HepG2 (cell line): ENCODE measurements at regions not wholly inside any gene's neighbourhood (a gene's known extent, or its start where the extent isn't known, plus 50 kb on each side); places are given as distances from the start of the nearest gene placed in this dataset.

Experiments
- ARID3A ChIP-seq: IDR thresholded peaks from 2 replicates; pipeline ENCODE4 v1.6.1; 2012; ENCODE audit warnings: low read depth, low read length, improper control_type of control experiment
- ATF2 ChIP-seq: sonication (generic); formaldehyde crosslinking; IDR thresholded peaks from 2 replicates; pipeline ENCODE4 v1.4.0; 2020; ENCODE audit warnings: missing genetic modification reagents
- ATM ChIP-seq: fragments of 450-650 bp; IDR thresholded peaks from 2 replicates; pipeline ENCODE4 v1.7.1; 2017; ENCODE audit warnings: mild to moderate bottlenecking, borderline replicate concordance
- GMEB2 ChIP-seq: IDR thresholded peaks from 2 replicates; pipeline ENCODE4 v1.6.1; 2016; ENCODE audit warnings: missing biosample characterization, missing genetic modification reagents, low read depth
- REXO4 ChIP-seq: sonication (generic); formaldehyde crosslinking; IDR thresholded peaks from 2 replicates; pipeline ENCODE4 v1.8.0; 2022; ENCODE audit warnings: missing genetic modification reagents, mild to moderate bottlenecking, borderline replicate concordance
- RFX1 ChIP-seq: fragments of 450-650 bp; IDR thresholded peaks from 2 replicates; pipeline ENCODE4 v1.6.1; 2017
- RFX3 ChIP-seq: IDR thresholded peaks from 2 replicates; pipeline ENCODE4 v1.6.1; 2016; ENCODE audit warnings: missing biosample characterization, missing genetic modification reagents
- TBX3 ChIP-seq: fragments of 450-650 bp; IDR thresholded peaks from 2 replicates; pipeline ENCODE4 v1.6.1; 2017; ENCODE audit warnings: antibody characterized with exemption, mild to moderate bottlenecking, inconsistent platforms, borderline replicate concordance
- YY1 ChIP-seq: IDR thresholded peaks from 2 replicates; pipeline ENCODE4 v1.6.1; 2011; ENCODE audit warnings: low read length, low read depth, moderate library complexity, mild to moderate bottlenecking; ENCODE audit not compliant: insufficient read depth, insufficient replicate concordance
- ZBTB7B ChIP-seq: sonication (generic); formaldehyde crosslinking; IDR thresholded peaks from 2 replicates; pipeline ENCODE4 v1.4.0; 2020; ENCODE audit warnings: missing genetic modification reagents
- ZNF33A ChIP-seq: sonication (generic); formaldehyde crosslinking; IDR thresholded peaks from 2 replicates; pipeline ENCODE4 v1.5.1; 2020; ENCODE audit warnings: missing genetic modification reagents, mild to moderate bottlenecking, moderate library complexity, borderline replicate concordance
- ZNF446 ChIP-seq: sonication (generic); formaldehyde crosslinking; IDR thresholded peaks from 2 replicates; pipeline ENCODE4 v1.5.0; 2020; ENCODE audit warnings: mild to moderate bottlenecking, missing genetic modification reagents
- ZNF614 ChIP-seq: IDR thresholded peaks from 2 replicates; pipeline ENCODE4 v1.6.1; 2018; ENCODE audit warnings: missing biosample characterization, missing genetic modification reagents, inconsistent platforms, borderline replicate concordance
- ZNF709 ChIP-seq: sonication (generic); formaldehyde crosslinking; IDR thresholded peaks from 2 replicates; pipeline ENCODE4 v1.5.0; 2020; ENCODE audit warnings: mild to moderate bottlenecking, missing genetic modification reagents
- TF ChIP-seq, protein P1 (sequence below): sonication (generic); formaldehyde crosslinking; IDR thresholded peaks from 2 replicates; pipeline ENCODE4 v1.4.0; 2020; ENCODE audit warnings: missing genetic modification reagents, borderline replicate concordance
- TF ChIP-seq, protein P2 (sequence below): sonication (generic); formaldehyde crosslinking; IDR thresholded peaks from 2 replicates; pipeline ENCODE4 v1.4.0; 2020; ENCODE audit warnings: missing genetic modification reagents

- no peak for TF ChIP-seq ZNF709 (CRISPR knock-in tag)
- TF ChIP-seq ARID3A, result peak; percentile 37; the same call in 1 of the 2 replicates
- TF ChIP-seq ZNF614 (CRISPR knock-in tag), result peak; percentile 33; the same call in 1 of the 2 replicates
- no peak for TF ChIP-seq ZNF33A (CRISPR knock-in tag)
- no peak for TF ChIP-seq ATF2 (CRISPR knock-in tag)
- peak; percentile 73 for TF ChIP-seq RFX3
- no peak for TF ChIP-seq ZBTB7B (CRISPR knock-in tag)
- no peak for TF ChIP-seq ZNF446 (CRISPR knock-in tag)
- TF ChIP-seq TBX3, result no peak
- peak; percentile 75 for TF ChIP-seq RFX1
- no peak for TF ChIP-seq ATM
- no peak for TF ChIP-seq GMEB2 (CRISPR knock-in tag)
- TF ChIP-seq REXO4 (CRISPR knock-in tag), result no peak
- TF ChIP-seq YY1, result no peak
- TF ChIP-seq, protein P1, sequence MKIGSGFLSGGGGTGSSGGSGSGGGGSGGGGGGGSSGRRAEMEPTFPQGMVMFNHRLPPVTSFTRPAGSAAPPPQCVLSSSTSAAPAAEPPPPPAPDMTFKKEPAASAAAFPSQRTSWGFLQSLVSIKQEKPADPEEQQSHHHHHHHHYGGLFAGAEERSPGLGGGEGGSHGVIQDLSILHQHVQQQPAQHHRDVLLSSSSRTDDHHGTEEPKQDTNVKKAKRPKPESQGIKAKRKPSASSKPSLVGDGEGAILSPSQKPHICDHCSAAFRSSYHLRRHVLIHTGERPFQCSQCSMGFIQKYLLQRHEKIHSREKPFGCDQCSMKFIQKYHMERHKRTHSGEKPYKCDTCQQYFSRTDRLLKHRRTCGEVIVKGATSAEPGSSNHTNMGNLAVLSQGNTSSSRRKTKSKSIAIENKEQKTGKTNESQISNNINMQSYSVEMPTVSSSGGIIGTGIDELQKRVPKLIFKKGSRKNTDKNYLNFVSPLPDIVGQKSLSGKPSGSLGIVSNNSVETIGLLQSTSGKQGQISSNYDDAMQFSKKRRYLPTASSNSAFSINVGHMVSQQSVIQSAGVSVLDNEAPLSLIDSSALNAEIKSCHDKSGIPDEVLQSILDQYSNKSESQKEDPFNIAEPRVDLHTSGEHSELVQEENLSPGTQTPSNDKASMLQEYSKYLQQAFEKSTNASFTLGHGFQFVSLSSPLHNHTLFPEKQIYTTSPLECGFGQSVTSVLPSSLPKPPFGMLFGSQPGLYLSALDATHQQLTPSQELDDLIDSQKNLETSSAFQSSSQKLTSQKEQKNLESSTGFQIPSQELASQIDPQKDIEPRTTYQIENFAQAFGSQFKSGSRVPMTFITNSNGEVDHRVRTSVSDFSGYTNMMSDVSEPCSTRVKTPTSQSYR, result peak; percentile 84; the same call in 1 of the 2 replicates
- TF ChIP-seq, protein P2, sequence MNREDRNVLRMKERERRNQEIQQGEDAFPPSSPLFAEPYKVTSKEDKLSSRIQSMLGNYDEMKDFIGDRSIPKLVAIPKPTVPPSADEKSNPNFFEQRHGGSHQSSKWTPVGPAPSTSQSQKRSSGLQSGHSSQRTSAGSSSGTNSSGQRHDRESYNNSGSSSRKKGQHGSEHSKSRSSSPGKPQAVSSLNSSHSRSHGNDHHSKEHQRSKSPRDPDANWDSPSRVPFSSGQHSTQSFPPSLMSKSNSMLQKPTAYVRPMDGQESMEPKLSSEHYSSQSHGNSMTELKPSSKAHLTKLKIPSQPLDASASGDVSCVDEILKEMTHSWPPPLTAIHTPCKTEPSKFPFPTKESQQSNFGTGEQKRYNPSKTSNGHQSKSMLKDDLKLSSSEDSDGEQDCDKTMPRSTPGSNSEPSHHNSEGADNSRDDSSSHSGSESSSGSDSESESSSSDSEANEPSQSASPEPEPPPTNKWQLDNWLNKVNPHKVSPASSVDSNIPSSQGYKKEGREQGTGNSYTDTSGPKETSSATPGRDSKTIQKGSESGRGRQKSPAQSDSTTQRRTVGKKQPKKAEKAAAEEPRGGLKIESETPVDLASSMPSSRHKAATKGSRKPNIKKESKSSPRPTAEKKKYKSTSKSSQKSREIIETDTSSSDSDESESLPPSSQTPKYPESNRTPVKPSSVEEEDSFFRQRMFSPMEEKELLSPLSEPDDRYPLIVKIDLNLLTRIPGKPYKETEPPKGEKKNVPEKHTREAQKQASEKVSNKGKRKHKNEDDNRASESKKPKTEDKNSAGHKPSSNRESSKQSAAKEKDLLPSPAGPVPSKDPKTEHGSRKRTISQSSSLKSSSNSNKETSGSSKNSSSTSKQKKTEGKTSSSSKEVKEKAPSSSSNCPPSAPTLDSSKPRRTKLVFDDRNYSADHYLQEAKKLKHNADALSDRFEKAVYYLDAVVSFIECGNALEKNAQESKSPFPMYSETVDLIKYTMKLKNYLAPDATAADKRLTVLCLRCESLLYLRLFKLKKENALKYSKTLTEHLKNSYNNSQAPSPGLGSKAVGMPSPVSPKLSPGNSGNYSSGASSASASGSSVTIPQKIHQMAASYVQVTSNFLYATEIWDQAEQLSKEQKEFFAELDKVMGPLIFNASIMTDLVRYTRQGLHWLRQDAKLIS (CRISPR knock-in tag), result no peak
Measured at GRCh38 chr14:76293923-76294322, 82.0 kb upstream of the ESRRB start (continued).
